OCI-LY3 (cell line): ENCODE measurements at regions not wholly inside any gene's neighbourhood (a gene's known extent, or its start where the extent isn't known, plus 50 kb on each side); places are given as distances from the start of the nearest gene placed in this dataset.
"Not testable (repeated sequence)": the region's sequence is repeated elsewhere in the genome, so short reads cannot be mapped to it uniquely, and the experiment has no call there.

ENCODE experiments used
- H2AFZ ChIP-seq: fragments of 200-600, 300-600 bp; shearing (Covaris generic); 2 replicates; pipeline ENCODE4 v1.6.0; 2014; ENCODE audit warnings: antibody characterized with exemption, low read depth, low read length
- H3K27ac ChIP-seq: fragments of 200-600, 300-600 bp; sonication (generic); 2 replicates; pipeline ENCODE4 v1.5.1; 2014; ENCODE audit warnings: mild to moderate bottlenecking, low read length, moderate library complexity, mixed read lengths
- H3K27me3 ChIP-seq: fragments of 200-600, 300-600 bp; sonication (generic); 2 replicates; pipeline ENCODE4 v1.6.1; 2014; ENCODE audit warnings: low read depth, low read length, mixed read lengths
- H3K36me3 ChIP-seq: fragments of 200-600, 300-600 bp; sonication (generic); replicated peaks from 2 replicates; pipeline ENCODE3; 2014; ENCODE audit warnings: low read depth, low read length, mixed read lengths
- H3K4me1 ChIP-seq: fragments of 300-600, 200-600 bp; sonication (generic); 2 replicates; pipeline ENCODE4 v1.6.1; 2014; ENCODE audit warnings: low read length, mixed read lengths
- H3K4me2 ChIP-seq: fragments of 200-600, 300-600 bp; sonication (generic); 2 replicates; pipeline ENCODE4 v1.6.1; 2014; ENCODE audit warnings: low read length, mixed read lengths
- H3K4me3 ChIP-seq: fragments of 300-600, 200-600 bp; sonication (generic); 2 replicates; pipeline ENCODE4 v1.5.1; 2014; ENCODE audit warnings: antibody characterized with exemption, mild to moderate bottlenecking, low read length, moderate library complexity
- H3K79me2 ChIP-seq: fragments of 300-600, 200-600 bp; shearing (Covaris generic); 2 replicates; pipeline ENCODE4 v1.6.1; 2014; ENCODE audit warnings: mild to moderate bottlenecking, low read length, mixed read lengths
- H3K9ac ChIP-seq: fragments of 300-600, 200-600 bp; shearing (Covaris generic); 2 replicates; pipeline ENCODE4 v1.6.0; 2014; ENCODE audit warnings: mild to moderate bottlenecking, low read length, moderate library complexity
- H3K9me3 ChIP-seq: fragments of 200-600, 300-600 bp; shearing (Covaris generic); 2 replicates; pipeline ENCODE4 v1.6.1; 2014; ENCODE audit warnings: low read length, mixed read lengths; ENCODE audit not compliant: insufficient read depth
- H4K20me1 ChIP-seq: fragments of 200-600, 300-600 bp; sonication (generic); 2 replicates; pipeline ENCODE4 v1.6.1; 2016; ENCODE audit warnings: low read length, mixed read lengths; ENCODE audit not compliant: insufficient read depth
- CTCF ChIP-seq: fragments of 200-600, 300-600 bp; sonication (generic); IDR thresholded peaks from 2 replicates; pipeline ENCODE4 v1.5.1; 2014; ENCODE audit warnings: antibody characterized with exemption, low read length, low read depth
- EZH2phosphoT487 ChIP-seq: fragments of 200-600 bp; shearing (Covaris generic); IDR thresholded peaks from 2 replicates; pipeline ENCODE4 v1.6.1; 2018; ENCODE audit warnings: antibody characterized with exemption, mixed run types, low read depth

GRCh38 chrY:12310832-12311231 lies 390.2 kb upstream of the USP9Y start:
- Histone ChIP-seq H4K20me1 (no peaks in the 10 kb centered on the region), H3K4me3 (no peak overlapping the region), H3K79me2 (no peaks in the 10 kb centered on the region), H3K9ac (no peak overlapping the region), H3K27me3 (no peaks in the 10 kb centered on the region), H3K4me2 (no peak overlapping the region), H3K36me3 (no peaks in the 10 kb centered on the region), H3K27ac (no peak overlapping the region), H2AFZ (no peak overlapping the region), H3K4me1 (no peaks in the 10 kb centered on the region), H3K9me3 (no peaks in the 10 kb centered on the region)
- TF ChIP-seq EZH2phosphoT487 (no peak), CTCF (no peak)

GRCh38 chrY:12327751-12328150 lies 373.3 kb upstream of the USP9Y start:
- Histone ChIP-seq H3K79me2 (no peaks in the 10 kb centered on the region), H2AFZ (no peak overlapping the region), H3K4me1 (no peaks in the 10 kb centered on the region), H3K36me3 (no peaks in the 10 kb centered on the region), H3K9me3 (no peaks in the 10 kb centered on the region), H3K4me2 (no peak overlapping the region), H3K4me3 (no peak overlapping the region), H3K27me3 (no peaks in the 10 kb centered on the region), H3K9ac (no peak overlapping the region), H3K27ac (no peak overlapping the region), H4K20me1 (no peaks in the 10 kb centered on the region)
- TF ChIP-seq CTCF (no peak), EZH2phosphoT487 (no peak)

GRCh38 chrY:12331917-12332316 lies 369.1 kb upstream of the USP9Y start:
- not testable (repeated sequence) for H3K4me3 ChIP-seq, H3K9ac ChIP-seq, H2AFZ ChIP-seq, H3K4me1 ChIP-seq, H3K27ac ChIP-seq, H3K36me3 ChIP-seq, H4K20me1 ChIP-seq, H3K4me2 ChIP-seq, H3K27me3 ChIP-seq, H3K9me3 ChIP-seq, H3K79me2 ChIP-seq

- no peaks in the 10 kb centered on the region for H4K20me1 ChIP-seq
- H2AFZ ChIP-seq: no peak overlapping the region
- TF ChIP-seq CTCF (no peak), EZH2phosphoT487 (no peak)
- no peaks in the 10 kb centered on the region for H3K36me3 ChIP-seq
- no peak overlapping the region for H3K4me3 ChIP-seq
- no peaks in the 10 kb centered on the region for H3K27me3 ChIP-seq
- no peaks in the 10 kb centered on the region for H3K9me3 ChIP-seq
- no peaks in the 10 kb centered on the region for H3K4me1 ChIP-seq
- H3K9ac ChIP-seq: no peak overlapping the region
- no peaks in the 10 kb centered on the region for H3K79me2 ChIP-seq
- H3K27ac ChIP-seq: no peak overlapping the region
- H3K4me2 ChIP-seq: no peak overlapping the region
Measured at GRCh38 chrY:12343211-12343610, 357.8 kb upstream of the USP9Y start.

GRCh38 chrY:12348181-12348580 lies 352.9 kb upstream of the USP9Y start:
- Histone ChIP-seq H2AFZ (no peak overlapping the region), H3K4me1 (no peaks in the 10 kb centered on the region), H3K27me3 (no peaks in the 10 kb centered on the region), H4K20me1 (no peaks in the 10 kb centered on the region), H3K4me3 (no peak overlapping the region), H3K79me2 (no peaks in the 10 kb centered on the region), H3K9ac (no peak overlapping the region), H3K27ac (no peak overlapping the region), H3K9me3 (no peaks in the 10 kb centered on the region), H3K4me2 (no peak overlapping the region), H3K36me3 (no peaks in the 10 kb centered on the region)
- TF ChIP-seq EZH2phosphoT487 (no peak), CTCF (no peak)
